M059J (cell line): ENCODE measurements at regions not wholly inside any gene's neighbourhood (a gene's known extent, or its start where the extent isn't known, plus 50 kb on each side); places are given as distances from the start of the nearest gene placed in this dataset.
A peak's percentile ranks its signal among the peaks of the same experiment; 100 is the strongest.
"Not testable (repeated sequence)": the region's sequence is repeated elsewhere in the genome, so short reads cannot be mapped to it uniquely, and the experiment has no call there.

Experiments used
- DNase-seq: peaks from one replicate; pipeline ENCODE4 v3.0.0-alpha.2; 2012; ENCODE audit warnings: low read depth

GRCh38 chr1:168825820-168826219, 96.8 kb upstream of the DPT start:
- DNase-seq: no peak

GRCh38 chr1:168826269-168826668, 97.3 kb upstream of the DPT start:
- DNase-seq: no peak

- no peak for DNase-seq
These were observed 98.6 kb upstream of the DPT start for GRCh38 chr1:168827557-168827956.

GRCh38 chr1:168829876-168830275, 100.9 kb upstream of the DPT start:
- DNase-seq: no peak

- DNase-seq: no peak
These were observed 101.6 kb upstream of the DPT start for GRCh38 chr1:168830562-168830961.

- DNase-seq: no peak
These were observed 103.7 kb upstream of the DPT start for GRCh38 chr1:168832661-168833060.

GRCh38 chr1:168833362-168833761, 104.4 kb upstream of the DPT start:
- no peak for DNase-seq

- DNase-seq: no peak
These were observed 104.8 kb upstream of the DPT start for GRCh38 chr1:168833801-168834224.

- DNase-seq: no peak
These were observed 105.3 kb upstream of the DPT start for GRCh38 chr1:168834225-168834872.

- DNase-seq: no peak
These were observed 106.2 kb upstream of the DPT start for GRCh38 chr1:168835176-168835575.

GRCh38 chr1:168835791-168836190, 106.8 kb upstream of the DPT start:
- no peak for DNase-seq

- DNase-seq: no peak
These were observed 107.5 kb upstream of the DPT start for GRCh38 chr1:168836469-168836868.

GRCh38 chr1:168837230-168837629, 108.2 kb upstream of the DPT start:
- DNase-seq: not testable (repeated sequence)

- no peak for DNase-seq
These were observed 113.3 kb upstream of the DPT start for GRCh38 chr1:168842306-168842705.

GRCh38 chr1:168842916-168843315, 113.9 kb upstream of the DPT start:
- no peak for DNase-seq

GRCh38 chr1:168843401-168843800, 114.4 kb upstream of the DPT start:
- no peak for DNase-seq

GRCh38 chr1:168843950-168844349, 114.9 kb upstream of the DPT start:
- no peak for DNase-seq

GRCh38 chr1:168845140-168845539, 116.1 kb upstream of the DPT start:
- no peak for DNase-seq

- DNase-seq: no peak
These were observed 119.0 kb upstream of the DPT start for GRCh38 chr1:168848051-168848450.

GRCh38 chr1:168861421-168862004, 132.5 kb upstream of the DPT start:
- peak; percentile 62 for DNase-seq

- DNase-seq: peak; percentile 59
These were observed 134.8 kb upstream of the DPT start for GRCh38 chr1:168863772-168864171.

- DNase-seq: no peak
These were observed 135.3 kb upstream of the DPT start for GRCh38 chr1:168864266-168864665.

- DNase-seq: peak; percentile 4
These were observed 137.0 kb upstream of the DPT start for GRCh38 chr1:168865850-168866620.
